ENCODE measurements at regions not wholly inside any gene's neighbourhood (a gene's known extent, or its start where the extent isn't known, plus 50 kb on each side); places are given as distances from the start of the nearest gene placed in this dataset.

DNA sequence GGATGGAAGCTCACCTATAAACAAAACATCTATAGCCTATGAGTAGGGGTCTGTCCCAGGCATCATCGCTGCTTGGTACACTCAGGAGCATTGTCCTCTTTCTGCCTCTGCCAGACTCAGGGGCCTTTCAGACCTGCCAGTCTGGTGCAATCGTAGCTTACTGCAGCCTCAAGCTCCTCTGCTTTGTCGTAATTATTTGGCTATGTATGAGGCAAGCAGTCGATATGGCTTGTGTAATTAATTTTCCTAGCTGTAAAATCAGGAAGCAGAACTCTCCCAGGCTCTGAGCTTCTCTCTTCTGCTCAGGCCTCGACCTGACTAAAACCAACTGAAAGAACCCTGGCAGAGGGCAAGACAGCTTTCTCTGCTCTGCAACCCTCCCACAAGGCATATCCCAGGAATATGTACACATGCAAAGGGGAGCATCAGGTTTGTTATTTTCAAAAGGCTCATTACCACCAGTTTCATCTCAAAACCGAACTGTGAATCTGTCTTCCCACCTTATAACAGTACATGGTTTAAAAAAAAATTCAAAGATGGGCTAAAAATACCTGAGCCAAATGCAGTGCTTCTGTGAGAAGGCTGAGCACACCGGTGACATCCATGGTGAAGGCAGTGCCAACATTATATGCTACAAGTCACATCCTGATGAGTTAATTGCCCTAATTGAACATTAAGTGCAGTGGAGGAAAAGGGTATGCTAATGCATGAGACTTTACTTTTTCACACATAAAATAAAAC, 309.2 kb upstream of the EMCN start (continued):
- TF ChIP-seq, protein P1, sequence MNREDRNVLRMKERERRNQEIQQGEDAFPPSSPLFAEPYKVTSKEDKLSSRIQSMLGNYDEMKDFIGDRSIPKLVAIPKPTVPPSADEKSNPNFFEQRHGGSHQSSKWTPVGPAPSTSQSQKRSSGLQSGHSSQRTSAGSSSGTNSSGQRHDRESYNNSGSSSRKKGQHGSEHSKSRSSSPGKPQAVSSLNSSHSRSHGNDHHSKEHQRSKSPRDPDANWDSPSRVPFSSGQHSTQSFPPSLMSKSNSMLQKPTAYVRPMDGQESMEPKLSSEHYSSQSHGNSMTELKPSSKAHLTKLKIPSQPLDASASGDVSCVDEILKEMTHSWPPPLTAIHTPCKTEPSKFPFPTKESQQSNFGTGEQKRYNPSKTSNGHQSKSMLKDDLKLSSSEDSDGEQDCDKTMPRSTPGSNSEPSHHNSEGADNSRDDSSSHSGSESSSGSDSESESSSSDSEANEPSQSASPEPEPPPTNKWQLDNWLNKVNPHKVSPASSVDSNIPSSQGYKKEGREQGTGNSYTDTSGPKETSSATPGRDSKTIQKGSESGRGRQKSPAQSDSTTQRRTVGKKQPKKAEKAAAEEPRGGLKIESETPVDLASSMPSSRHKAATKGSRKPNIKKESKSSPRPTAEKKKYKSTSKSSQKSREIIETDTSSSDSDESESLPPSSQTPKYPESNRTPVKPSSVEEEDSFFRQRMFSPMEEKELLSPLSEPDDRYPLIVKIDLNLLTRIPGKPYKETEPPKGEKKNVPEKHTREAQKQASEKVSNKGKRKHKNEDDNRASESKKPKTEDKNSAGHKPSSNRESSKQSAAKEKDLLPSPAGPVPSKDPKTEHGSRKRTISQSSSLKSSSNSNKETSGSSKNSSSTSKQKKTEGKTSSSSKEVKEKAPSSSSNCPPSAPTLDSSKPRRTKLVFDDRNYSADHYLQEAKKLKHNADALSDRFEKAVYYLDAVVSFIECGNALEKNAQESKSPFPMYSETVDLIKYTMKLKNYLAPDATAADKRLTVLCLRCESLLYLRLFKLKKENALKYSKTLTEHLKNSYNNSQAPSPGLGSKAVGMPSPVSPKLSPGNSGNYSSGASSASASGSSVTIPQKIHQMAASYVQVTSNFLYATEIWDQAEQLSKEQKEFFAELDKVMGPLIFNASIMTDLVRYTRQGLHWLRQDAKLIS (CRISPR knock-in tag; IDR thresholded peaks at IDR 0.05; ENCODE audit: borderline replicate concordance): no peak
- TF ChIP-seq ZBTB21 (CRISPR knock-in tag; IDR thresholded peaks at IDR 0.05; ENCODE audit: borderline replicate concordance): no peak
- no peak for TF ChIP-seq USF1 (CRISPR knock-in tag; IDR thresholded peaks at IDR 0.05)
- no peak for TF ChIP-seq NFATC4 (CRISPR knock-in tag; IDR thresholded peaks at IDR 0.05)
- no peak for TF ChIP-seq E2F5 (CRISPR knock-in tag; IDR thresholded peaks at IDR 0.05)
- no peak for TF ChIP-seq MAX (CRISPR knock-in tag; IDR thresholded peaks at IDR 0.05)
- TF ChIP-seq, protein P2, sequence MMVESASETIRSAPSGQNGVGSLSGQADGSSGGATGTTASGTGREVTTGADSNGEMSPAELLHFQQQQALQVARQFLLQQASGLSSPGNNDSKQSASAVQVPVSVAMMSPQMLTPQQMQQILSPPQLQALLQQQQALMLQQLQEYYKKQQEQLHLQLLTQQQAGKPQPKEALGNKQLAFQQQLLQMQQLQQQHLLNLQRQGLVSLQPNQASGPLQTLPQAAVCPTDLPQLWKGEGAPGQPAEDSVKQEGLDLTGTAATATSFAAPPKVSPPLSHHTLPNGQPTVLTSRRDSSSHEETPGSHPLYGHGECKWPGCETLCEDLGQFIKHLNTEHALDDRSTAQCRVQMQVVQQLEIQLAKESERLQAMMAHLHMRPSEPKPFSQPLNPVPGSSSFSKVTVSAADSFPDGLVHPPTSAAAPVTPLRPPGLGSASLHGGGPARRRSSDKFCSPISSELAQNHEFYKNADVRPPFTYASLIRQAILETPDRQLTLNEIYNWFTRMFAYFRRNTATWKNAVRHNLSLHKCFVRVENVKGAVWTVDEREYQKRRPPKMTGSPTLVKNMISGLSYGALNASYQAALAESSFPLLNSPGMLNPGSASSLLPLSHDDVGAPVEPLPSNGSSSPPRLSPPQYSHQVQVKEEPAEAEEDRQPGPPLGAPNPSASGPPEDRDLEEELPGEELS (CRISPR knock-in tag; IDR thresholded peaks at IDR 0.05): no peak
- no peak for TF ChIP-seq ZNF512 (CRISPR knock-in tag; IDR thresholded peaks at IDR 0.05; ENCODE audit: borderline replicate concordance)
- TF ChIP-seq SMAD4 (CRISPR knock-in tag; IDR thresholded peaks at IDR 0.05): no peak
- TF ChIP-seq ZNF671 (CRISPR knock-in tag; IDR thresholded peaks at IDR 0.05): no peak
- TF ChIP-seq JUN (CRISPR knock-in tag; IDR thresholded peaks at IDR 0.05): no peak
- TF ChIP-seq, protein P3, sequence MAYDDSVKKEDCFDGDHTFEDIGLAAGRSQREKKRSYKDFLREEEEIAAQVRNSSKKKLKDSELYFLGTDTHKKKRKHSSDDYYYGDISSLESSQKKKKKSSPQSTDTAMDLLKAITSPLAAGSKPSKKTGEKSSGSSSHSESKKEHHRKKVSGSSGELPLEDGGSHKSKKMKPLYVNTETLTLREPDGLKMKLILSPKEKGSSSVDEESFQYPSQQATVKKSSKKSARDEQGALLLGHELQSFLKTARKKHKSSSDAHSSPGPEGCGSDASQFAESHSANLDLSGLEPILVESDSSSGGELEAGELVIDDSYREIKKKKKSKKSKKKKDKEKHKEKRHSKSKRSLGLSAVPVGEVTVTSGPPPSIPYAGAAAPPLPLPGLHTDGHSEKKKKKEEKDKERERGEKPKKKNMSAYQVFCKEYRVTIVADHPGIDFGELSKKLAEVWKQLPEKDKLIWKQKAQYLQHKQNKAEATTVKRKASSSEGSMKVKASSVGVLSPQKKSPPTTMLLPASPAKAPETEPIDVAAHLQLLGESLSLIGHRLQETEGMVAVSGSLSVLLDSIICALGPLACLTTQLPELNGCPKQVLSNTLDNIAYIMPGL (CRISPR knock-in tag; IDR thresholded peaks at IDR 0.05): no peak
- TF ChIP-seq ZNF219 (CRISPR knock-in tag; IDR thresholded peaks at IDR 0.05; ENCODE audit: borderline replicate concordance): no peak

DNA sequence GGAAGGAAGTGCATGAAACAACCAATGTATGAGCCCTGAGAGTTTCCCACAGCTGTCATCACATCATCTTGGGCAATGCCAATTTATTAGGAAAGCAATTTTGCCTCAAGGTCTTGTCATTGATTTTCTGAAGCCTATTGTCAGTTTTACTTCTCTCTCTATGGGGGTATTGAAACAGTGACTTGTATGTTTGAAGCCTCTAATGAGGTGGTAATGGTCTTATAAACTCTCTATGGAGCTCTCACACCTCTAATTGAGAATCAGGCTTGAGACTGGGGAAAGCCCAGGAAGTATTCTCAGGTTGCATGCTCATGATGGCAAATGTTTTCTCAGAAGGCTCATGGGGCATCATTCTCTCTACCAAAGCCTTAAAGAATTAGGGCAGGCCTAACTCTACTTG, 308.2 kb upstream of the EMCN start:
- Mint-ChIP-seq H3K36me3 (peaks cover 17% of the 10 kb centered on the region), H3K27ac (no peak overlapping the region), H3K9me3 (peaks cover 26% of the 10 kb centered on the region), H3K27me3 (ENCODE audit: low read depth) (no peaks in the 10 kb centered on the region), H3K4me3 (no peak overlapping the region), H3K4me1 (peaks cover 11% of the 10 kb centered on the region)
- ChIA-PET CTCF (no interaction called here), POLR2A (no interaction called here)
- ATAC-seq: no peak
- no peak for TF ChIP-seq TEAD1 (CRISPR knock-in tag; IDR thresholded peaks at IDR 0.05)
- TF ChIP-seq, protein P4, sequence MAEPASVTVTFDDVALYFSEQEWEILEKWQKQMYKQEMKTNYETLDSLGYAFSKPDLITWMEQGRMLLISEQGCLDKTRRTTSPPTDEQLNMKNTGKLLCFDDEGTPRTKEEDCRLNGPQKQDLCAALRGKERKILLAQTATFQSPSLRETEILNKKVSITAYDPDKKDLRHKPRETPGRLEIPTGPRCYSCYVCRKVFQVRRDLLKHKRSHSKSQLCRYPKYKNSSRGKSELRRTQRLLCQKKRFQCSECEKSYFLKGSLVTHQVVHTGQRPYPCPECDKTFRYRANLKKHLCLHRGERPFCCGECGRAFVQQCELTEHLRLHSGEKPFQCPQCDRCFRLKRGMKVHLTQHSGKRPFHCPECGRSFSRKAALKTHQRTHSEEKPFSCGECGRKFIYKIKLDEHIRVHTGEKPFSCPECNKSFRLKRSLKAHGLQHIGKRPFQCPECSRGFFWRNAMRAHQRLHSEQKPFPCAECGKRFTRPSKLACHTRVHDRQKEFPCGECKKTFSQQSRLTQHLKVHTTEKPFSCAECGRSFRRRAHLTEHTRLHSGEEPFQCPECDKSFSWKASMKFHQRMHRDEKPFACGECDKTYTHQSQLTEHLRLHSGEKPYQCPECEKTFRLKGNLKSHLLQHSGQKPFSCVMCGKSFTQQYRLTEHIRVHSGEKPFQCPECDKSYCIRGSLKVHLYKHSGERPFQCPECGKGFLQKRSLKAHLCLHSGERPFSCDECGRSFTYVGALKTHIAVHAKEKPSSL (CRISPR knock-in tag; conservative IDR thresholded peaks at IDR 0.05): no peak
- TF ChIP-seq MLX (CRISPR knock-in tag; IDR thresholded peaks at IDR 0.05): no peak
- no peak for TF ChIP-seq GTF2I (CRISPR knock-in tag; conservative IDR thresholded peaks at IDR 0.05)
- TF ChIP-seq ZNF138 (CRISPR knock-in tag; conservative IDR thresholded peaks at IDR 0.05): no peak
- TF ChIP-seq FOXP1 (CRISPR knock-in tag; IDR thresholded peaks at IDR 0.05; ENCODE audit: borderline replicate concordance): no peak
- no peak for TF ChIP-seq ZNF263 (CRISPR knock-in tag; IDR thresholded peaks at IDR 0.05; ENCODE audit: low read depth)
- TF ChIP-seq CREM (CRISPR knock-in tag; IDR thresholded peaks at IDR 0.05): no peak
- TF ChIP-seq GABPB1 (CRISPR knock-in tag; IDR thresholded peaks at IDR 0.05): no peak
- no peak for DNase-seq (ENCODE audit: low spot score)
